NCI-H2081 treated with DMSO at 0.1 percent for 48 hours (cell line): ENCODE measurements at regions not wholly inside any gene's neighbourhood (a gene's known extent, or its start where the extent isn't known, plus 50 kb on each side); places are given as distances from the start of the nearest gene placed in this dataset.
"Not testable (repeated sequence)": the region's sequence is repeated elsewhere in the genome, so short reads cannot be mapped to it uniquely, and the experiment has no call there.

Source experiments
- DNase-seq: peaks from one replicate; lab custom pipeline; 2025; lab: John Stamatoyannopoulos, UW

DNA sequence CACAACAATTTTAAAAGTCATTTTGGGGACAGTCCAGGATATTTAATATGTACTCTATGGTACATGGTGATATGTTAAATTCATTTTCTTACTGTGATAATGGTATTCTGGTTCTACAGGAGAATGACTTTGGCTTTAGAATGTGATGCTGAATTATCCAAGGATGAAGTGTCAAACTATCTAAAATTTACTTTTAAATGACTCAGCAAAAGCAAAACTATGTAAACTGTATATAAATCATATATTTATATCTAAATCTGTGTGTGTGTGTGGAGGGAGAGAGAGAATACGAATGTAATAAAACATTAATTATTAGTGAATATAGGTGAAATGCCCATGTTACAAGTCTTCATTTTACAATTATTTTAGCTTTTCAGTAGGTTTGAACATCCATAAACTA, 733.8 kb upstream of the CA10 start:
- no peak for DNase-seq

DNA sequence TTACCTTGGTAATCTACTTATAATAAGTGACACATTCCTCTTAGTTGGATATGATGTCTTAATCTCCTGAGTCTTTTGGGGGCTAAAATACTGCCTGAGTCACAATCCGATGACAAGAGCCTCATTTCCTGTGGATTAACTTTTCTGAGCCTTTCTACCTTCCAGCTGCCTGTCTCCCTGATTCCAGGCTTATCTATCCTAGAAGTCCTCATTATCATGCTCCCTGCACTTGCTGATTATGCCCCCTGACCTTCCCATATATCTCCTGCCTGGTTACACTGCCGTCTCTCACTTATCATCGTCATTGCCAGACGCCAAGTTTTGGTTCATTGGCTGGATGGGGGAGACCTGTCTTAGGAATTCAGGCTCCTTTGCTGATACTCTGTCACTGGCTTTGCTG, 727.4 kb upstream of the CA10 start:
- DNase-seq, result no peak

DNA sequence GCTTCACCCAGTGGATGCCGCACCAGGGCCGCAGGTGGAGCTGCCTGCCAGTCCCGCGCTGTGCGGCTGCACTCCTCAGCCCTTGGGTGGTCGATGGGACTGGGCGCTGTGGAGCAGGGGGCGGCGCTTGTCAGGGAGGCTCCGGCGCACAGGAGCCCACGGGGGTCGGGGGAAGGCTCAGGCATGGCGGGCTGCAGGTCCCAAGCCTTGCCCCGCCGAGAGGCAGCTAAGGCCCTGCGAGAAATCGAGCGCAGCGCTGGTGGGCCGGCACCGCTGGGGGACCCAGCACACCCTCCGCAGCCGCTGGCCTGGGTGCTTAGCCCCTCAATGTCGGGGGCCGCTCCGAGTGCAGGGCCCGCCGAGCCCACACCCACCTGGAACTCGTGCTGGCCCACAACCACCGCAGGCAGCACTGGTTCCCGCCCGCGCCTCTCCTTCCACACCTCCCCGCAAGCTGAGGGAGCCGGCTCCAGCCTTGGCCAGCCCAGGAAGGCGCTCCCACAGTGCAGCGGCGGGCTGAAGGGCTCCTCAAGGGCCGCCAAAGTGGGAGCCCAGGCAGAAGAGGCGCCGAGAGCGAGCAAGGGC, 725.5 kb upstream of the CA10 start:
- not testable (repeated sequence) for DNase-seq

DNA sequence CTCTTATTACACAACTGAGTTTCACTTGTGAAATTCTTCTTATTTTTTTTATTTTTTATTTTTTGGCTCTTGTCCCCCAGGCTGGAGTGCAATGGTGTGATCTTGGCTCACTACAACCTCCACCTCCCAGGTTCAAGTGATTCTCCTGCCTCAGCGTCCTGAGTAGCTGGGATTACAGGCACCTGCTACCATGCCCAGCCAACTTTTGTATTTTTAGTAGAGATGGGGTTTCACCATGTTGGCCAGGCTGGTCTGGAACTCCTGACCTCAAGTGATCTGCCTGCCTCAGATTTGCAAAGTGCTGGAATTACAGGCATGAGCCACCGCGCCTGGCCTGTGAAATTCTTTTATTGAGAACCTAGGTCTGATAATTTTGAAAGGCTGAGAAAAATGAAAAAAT, 688.3 kb upstream of the CA10 start:
- not testable (repeated sequence) for DNase-seq

DNA sequence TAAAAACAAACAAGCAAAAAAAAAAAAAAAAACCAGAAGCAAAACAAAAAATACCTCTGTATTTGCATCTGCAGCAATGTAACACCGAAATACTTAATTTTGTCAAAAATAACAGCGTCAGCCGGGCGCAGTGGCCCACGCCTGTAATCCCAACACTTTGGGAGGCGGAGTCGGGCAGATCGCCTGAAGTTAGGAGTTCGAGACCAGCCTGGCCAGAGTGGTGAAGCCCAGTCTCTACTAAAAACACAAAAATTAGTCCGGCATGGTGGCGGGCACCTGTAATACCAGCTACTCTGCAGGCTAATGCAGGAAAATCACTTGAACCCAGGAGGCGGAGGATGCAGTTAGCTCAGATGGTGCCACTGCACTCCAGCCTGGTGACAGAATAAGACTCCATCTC, 683.5 kb upstream of the CA10 start:
- no peak for DNase-seq

DNA sequence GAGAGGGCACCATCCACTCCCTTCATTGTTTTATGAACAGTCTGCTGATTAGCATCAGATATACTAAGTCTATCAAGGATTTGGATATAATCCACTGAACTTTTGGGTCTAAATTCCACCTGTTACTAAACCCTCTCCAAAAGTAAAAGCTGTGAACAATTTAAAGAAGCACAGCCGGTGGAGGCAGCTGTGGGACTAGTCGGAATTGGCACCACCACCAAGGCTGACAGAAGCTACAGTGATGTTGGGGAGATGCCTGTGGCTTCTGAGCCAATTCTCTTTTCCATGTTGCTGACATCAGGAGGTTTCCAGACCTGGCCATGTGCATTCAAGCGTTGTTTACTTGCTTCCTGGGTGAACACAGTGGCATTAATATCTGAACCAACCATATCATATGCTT, 679.0 kb upstream of the CA10 start:
- DNase-seq, result no peak

DNA sequence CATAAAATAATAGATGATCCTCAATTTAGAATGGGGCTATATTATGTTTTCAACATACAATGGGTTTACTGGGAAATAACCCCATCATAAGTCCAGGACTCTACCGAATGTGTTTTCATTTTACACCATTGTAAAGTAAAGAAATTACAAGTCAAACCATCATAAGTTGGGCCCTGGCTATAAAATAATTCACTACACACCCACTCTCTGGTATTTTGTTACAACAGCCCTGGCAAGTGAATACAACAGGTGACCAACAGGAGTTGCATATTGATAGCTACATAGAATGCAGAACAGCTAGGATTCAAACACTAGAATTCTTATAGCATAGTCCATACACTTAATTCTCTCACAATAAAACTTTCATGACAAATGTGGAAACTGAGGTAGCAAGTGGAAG, 673.0 kb upstream of the CA10 start:
- DNase-seq, result no peak

DNA sequence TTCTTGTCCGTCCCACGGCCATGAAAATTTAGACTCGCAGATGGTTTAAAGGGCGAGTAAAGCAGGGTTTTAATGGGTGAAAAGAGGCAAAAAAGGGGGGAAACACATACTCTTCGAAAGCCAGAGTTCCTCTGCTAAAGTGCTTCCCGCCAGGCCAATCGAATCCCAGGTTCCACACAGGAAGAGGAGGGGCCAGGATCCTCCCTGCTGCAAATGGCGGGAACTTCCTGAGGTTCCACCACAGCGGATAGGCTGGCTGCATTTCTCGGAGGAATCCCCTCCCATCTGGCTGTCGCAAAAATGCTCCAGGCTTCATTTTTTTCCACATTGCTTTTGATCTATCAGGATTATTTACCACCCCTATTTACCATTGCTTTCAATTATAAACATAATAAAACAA, 670.1 kb upstream of the CA10 start:
- DNase-seq, result peak; percentile 67

DNA sequence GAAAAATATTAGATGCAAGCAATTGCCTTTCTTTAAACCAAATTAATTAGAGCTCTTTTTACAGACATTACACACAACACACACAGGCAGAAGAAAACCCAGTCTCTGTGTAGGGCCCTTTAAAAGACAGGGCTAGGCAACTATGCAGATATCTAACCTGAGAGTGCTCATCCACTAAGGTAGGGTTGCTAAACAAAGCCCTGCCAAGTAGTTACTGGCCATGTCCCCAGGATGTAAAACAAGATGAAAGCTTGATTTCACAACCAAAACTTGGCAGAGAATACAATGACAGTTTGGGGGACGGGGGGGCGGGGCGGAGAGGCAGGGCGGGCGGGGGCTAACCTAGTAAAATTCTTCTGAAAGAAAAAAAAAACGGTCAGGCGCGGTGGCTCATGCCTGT, 669.0 kb upstream of the CA10 start:
- no peak for DNase-seq

DNA sequence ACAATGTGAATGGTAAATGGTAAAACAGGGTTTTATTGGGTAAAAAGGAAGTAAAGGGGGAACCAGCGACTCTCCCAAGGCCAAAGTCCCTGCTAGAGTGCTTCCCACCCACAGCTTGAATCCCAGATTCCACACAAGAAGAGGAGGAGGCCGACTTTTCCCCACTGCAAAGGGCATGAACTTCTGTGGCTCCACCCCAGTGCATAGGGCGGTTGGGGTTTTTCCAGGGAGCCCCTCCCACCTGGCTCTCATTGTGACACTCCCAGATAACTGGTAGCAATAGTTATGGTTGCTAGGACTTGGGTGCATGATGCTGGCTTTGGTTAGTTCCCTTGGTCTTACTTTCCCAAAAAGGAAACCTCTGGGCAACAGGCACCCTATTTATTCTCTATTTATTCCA, 666.0 kb upstream of the CA10 start:
- no peak for DNase-seq

DNA sequence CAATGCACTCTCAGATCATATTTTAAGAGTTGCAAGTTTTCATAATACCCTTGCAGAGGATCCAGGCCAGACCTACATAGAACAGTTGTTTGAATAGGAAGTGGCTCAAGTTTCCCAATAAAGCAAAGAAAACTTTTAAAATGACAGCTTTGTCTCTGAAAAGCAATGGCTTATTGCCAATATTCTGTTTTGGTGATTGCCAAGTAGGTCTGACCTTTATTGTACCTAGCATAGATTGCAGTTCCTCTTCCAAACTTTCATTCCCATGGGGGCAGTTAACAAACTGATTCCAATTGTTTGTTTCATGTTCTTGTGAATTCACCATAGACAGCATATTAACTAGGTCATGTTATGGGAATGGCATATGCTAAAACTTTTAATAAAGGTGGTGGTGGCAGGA, 664.6 kb upstream of the CA10 start:
- no peak for DNase-seq

DNA sequence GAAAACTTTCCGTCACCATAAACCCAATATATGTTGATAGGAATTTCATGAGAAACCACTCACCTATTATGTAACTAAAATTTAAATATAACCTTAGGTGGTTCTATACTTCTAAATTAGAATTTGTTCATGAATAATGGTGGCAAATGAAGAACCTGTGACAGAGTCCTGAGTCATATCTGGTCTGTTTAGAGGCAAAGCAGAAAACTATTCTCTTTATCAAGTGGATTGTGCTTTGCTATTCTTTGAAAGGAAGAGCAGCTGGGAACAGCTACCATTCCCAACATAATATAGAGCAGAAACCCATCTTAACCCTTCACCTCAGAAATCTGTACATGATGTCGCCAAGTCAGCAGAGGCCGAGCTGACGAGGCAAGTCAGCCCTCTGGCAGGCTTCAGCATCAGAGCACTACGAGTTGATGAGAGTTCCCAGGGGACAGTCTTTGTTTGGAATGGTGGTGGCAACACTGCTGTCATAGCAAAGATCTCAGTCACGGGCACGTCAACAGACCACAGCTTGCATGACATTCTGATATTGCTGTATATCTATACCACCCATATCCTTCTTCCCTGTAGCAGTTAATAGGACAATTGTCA, 631.9 kb upstream of the CA10 start:
- DNase-seq, result no peak

DNA sequence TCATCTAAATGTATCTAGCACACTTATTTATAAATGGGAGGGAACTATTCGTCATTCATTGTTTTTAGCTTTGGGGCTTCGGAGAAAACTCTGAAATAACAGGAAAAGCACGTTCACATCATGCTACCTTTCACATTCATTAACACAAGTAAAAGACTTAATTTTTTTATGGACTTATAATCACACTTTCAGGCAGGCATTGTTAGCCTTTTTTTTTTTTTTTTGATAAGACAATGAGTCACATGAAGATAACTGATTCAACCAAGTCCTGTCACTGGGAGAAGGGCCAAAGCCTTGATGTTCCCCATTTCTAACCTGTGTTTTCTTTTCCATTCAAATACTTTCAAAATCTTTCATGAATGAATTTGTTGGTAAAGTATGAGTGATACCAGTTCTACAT, 631.3 kb upstream of the CA10 start:
- no peak for DNase-seq

DNA sequence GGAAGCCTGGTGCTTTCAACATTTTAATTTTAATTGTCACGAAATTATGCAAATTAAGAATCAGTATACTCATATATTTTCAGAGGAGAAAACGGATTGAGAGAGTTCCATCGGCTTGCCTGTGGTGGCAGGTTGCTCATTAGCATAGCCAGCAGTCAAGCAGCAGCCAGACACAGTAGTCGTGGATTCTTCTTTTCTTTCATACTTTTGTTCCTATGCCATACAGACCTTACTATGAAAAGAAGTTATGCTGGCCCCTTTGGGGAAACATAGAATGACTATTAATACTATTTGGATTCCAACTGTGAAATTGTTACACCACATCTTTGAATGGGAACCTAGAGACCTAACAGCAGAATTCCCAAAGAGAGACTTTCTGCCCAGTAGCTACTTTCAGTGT, 617.7 kb upstream of the CA10 start:
- DNase-seq, result no peak

DNA sequence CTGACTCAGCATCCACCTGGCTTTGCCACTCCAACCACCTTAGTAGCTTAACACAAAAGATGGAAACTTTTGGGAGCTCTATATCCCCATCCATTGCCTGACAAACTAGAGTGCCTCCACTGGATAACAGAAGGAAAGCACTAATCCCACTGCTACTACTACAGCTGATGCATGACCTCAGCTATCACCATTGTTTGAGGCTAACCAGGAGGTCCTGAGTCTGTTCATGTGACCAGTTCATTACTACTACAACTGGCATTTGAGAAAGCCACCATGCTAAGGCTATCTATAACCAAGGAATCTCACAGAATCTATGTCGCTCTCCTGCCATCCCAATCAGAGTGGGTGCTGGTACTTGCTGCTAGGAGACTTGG, 604.3 kb upstream of the CA10 start:
- DNase-seq, result no peak

DNA sequence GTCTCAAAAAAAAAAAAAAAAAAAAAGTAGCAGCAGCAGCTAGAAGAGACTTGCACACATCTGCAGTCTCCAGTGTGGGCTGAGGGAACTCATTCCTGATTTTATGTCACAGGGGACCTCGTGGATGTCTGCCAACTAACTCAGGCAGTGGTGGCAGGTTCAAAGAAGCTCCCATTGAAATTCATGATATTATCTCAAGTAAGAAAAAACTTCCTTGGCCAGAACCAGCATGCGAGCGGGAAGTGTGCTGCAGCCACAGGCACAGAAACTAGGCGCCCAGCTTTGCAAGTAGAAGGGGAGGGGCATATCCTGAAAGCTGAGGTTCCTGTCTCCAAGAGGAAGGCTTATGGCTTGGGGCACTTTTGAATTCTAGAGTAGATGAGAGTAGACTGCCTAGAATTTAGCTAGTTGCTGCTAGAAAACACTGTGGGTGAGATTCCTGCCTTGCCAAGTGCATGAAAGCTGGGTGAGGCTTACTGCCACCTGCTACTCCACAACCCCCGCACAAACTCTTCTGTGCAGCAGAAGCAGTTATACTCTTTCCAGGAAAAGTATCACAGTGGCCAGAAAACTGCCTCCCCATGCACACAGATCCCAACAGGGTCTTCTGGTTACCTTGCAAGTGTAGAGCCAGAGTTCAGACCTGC, 603.8 kb upstream of the CA10 start:
- no peak for DNase-seq

DNA sequence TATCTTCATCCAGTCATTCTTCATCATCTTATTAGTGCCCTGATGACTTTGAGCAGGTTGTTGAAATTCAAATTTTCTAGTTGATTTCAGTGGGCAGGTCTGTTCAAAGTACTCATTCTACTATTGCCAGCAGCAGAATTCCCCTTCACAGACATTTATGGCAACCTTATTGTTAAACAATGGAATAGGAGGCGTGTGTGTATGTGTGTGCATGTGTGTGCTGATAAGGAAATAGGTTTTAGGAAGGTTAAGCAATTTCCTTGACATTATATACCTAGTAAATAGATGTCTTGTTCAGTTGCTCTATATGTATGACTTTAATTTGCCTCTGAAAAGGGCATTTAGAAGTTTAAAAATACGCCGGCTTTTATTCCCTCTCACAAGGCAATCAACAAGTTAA, 601.4 kb upstream of the CA10 start:
- no peak for DNase-seq

DNA sequence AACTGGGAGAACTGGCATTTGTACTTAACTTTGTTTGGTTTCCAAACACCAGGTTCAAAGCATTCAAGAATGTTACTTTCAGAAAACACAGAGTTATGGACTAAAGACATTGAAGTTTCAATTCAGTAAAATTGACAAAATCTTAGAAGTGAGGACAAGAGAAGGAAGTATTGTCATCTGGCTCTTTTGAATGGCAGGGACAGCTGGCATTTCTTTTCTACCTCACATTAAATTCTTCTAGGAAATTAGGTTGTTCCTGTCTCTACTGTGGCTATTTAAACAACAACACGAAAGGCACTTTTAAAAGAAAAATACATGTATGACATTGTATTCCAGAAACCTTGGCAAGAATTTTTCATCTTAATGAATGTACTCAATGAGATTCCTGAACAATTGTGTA, 600.0 kb upstream of the CA10 start:
- no peak for DNase-seq

DNA sequence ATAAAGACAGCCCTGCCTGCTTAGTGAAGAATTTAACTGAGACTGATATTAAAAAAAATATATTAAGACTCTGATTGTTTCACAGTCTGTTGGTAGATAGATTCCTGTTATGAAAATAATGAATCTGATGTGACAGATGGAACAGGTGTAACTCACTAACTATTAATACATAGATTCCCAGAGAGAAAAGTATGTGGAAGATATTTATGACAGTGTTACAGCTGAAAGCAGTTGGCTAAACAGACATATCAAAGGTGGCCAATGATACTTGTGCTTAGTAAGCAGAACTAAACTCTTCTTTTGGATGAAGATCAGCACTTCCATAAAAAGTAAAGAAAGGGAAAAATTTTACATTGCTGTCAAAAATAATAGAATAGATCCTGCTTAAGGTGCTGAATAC, 598.2 kb upstream of the CA10 start:
- no peak for DNase-seq

DNA sequence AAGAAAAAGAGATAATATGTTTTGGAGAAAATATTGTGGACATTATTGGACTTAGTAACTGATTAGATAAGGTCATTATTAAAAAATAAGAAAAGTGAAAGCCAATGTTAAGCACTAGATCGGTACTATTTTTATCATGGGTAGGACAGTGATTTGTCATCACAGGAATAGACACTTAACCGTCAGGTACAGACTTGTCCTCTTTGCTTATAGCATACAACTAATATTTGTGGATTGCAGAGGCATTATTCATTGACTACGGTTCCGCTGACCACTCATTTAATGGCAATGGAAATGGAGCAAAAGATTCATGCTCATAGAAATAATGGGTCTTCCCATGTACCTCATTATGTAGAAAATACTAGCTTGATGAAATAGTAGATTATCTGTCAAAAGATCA, 596.3 kb upstream of the CA10 start:
- no peak for DNase-seq

DNA sequence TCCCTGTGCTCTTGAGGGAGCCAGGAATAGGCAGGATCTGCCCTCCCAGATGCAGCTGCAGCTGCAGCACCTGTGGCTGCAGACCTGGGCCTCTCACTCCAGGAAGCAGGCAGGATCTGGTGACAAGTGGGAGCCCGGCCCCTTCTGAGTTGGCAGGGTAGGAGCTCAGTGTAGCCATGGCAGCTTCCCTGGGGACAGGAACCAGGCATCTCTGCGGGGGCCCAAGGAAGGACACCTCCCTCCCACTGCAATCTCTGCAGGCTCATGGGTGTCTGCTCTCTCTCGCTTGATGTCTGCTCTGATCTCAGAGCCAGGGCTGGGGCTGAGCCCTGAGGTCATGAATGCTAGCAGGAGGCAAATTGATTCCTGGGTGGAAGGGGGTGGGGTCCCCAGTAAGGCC, 592.5 kb upstream of the CA10 start:
- DNase-seq, result no peak

DNA sequence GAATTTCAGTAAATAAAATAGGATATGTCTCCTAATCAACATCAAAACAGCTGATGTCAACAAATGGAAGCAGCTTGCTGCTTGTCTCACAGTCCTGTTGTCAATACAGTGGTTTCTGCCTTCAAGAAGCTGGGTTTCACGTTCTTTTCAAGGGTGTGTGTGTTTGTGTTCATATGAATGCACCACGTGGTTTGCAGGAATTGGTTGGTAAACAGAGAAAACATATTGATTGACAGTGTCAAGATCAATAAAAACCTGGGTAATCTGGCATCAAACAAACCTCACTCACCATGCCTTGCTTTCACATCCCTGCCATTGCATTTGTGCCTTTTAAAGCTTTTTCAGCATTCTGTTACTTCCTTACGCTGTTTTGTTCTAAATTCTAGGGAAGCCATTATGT, 585.7 kb upstream of the CA10 start:
- no peak for DNase-seq

DNA sequence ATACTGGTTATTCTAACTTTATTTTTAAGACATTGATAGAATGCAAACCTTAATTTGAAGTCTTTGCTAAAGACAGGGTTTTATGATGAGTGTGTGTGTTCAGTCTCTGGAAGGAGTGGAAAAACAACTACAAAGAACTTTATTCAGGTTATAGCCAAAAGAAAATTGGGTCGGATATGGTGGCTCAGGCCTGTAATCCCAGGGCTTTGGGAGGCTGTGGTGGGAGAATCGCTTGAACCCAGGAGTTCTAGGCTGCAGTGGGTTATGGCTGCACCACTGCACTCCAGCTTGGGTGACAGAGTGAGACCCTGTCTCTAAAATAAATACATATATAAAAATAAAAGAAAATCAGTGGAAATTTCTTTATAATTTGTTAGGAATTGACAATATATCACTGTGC, 581.5 kb upstream of the CA10 start:
- DNase-seq, result no peak

DNA sequence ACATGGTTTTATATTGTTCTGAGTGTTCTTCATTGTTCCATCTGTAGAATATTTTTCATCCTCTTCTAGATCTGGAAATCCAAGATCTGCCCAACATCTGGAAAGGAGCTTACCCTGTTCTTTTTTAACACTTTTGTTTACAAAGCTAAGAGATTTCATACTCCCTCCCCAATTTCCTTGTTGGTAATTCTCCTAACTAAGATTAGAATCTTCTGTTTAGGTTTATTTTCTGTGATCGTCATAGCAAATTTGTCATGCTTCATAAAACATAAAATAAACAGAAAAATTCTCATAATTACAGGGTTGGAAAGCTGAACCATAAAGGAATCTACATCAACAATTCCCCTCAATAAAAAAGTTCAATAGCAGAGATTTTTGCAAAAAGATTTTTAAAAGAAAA, 580.3 kb upstream of the CA10 start:
- DNase-seq, result no peak
